ENCODE measurements at regions not wholly inside any gene's neighbourhood (a gene's known extent, or its start where the extent isn't known, plus 50 kb on each side); places are given as distances from the start of the nearest gene placed in this dataset.

GRCh38 chr2:42953216-42953615 lies 160.8 kb upstream of the HAAO start:
- DNase-seq, result no peak
- no peaks in the 10 kb centered on the region for H3K9me3 ChIP-seq (replicated peaks)
- H3K36me3 ChIP-seq, result no peaks in the 10 kb centered on the region
- no peak overlapping the region for H3K4me3 ChIP-seq
- no peak overlapping the region for H3K27ac ChIP-seq
- H3K4me1 ChIP-seq, result peaks cover 6% of the 10 kb centered on the region; the same call in 1 of the 2 replicates
- H3K27me3 ChIP-seq, result no peaks in the 10 kb centered on the region

DNA sequence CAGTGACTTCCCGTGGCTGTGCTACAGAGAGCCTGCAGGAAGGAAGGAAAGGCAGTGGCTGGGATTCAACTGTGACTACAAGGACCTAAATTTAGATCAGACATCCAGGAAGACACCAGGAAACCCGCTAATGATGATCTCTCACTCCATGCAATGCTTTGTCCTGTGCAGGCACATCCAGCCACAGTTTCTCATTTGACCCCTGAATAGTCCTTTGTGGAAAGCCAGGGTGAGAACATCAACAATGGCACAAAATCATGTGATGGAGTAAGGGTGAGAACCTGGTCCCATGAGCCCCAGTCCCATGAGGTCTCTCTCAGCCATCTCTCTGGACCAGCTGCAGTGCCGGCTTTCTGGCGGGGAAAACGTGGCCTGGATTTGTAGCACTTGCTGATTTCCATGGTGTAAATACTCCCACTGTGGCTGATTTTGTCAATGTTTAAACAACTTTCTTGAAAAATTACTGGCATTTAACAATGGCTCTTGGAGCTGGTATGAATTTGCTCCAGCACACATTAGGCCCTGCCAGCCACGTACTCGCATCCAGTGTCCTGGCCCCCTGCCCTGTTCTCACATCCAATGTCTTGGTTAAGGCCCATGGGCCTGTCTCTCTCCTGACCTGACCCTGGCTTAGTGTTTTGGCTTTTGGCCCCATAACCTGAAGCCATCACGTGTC lies 159.0 kb upstream of the HAAO start:
- Histone ChIP-seq H3K9me3 (replicated peaks) (no peaks in the 10 kb centered on the region), H3K36me3 (no peaks in the 10 kb centered on the region), H3K27ac (no peak overlapping the region), H3K27me3 (no peaks in the 10 kb centered on the region), H3K4me3 (no peak overlapping the region), H3K4me1 (peaks cover 12% of the 10 kb centered on the region; the same call in 1 of the 2 replicates)
- no peak for DNase-seq

DNA sequence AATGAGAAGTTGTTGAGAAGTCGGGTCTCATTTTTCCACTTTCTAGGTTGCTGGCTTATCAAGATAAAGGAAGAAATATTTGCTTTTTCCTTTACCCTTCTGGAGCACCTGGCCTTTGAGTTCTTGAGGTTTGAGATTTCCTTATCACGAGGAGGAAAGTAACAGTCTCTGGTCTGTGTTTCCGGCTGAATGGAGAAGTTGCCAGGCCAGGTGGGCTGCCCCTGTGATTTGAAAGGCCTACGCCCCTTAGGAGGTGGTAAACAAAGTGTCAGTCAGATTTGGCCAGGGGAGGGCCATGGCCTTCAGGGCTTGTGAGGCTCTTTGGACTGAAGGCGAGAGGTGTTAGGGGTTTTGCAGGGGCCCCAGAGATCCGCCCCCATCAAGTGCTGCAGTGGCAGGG lies 156.7 kb upstream of the HAAO start:
- no peak overlapping the region for H3K27ac ChIP-seq
- H3K4me3 ChIP-seq, result no peak overlapping the region
- no peaks in the 10 kb centered on the region for H3K36me3 ChIP-seq
- no peak for DNase-seq
- H3K9me3 ChIP-seq (replicated peaks), result no peaks in the 10 kb centered on the region
- peaks cover 6% of the 10 kb centered on the region; the same call in 1 of the 2 replicates for H3K4me1 ChIP-seq
- H3K27me3 ChIP-seq, result no peaks in the 10 kb centered on the region

GRCh38 chr2:42947809-42948600 lies 155.6 kb upstream of the HAAO start:
- Histone ChIP-seq H3K27me3 (no peaks in the 10 kb centered on the region), H3K9me3 (replicated peaks) (no peaks in the 10 kb centered on the region), H3K4me3 (no peak overlapping the region), H3K36me3 (no peaks in the 10 kb centered on the region), H3K27ac (no peak overlapping the region), H3K4me1 (peaks cover 6% of the 10 kb centered on the region; the same call in 1 of the 2 replicates)
- no peak for DNase-seq

- Histone ChIP-seq H3K4me3 (no peak overlapping the region), H3K36me3 (no peaks in the 10 kb centered on the region), H3K27ac (no peak overlapping the region), H3K27me3 (no peaks in the 10 kb centered on the region), H3K4me1 (peaks cover 11% of the 10 kb centered on the region; the same call in 1 of the 2 replicates), H3K9me3 (replicated peaks) (no peaks in the 10 kb centered on the region)
- DNase-seq, result peak in 1 of 2 experiments; percentile 58
Measured at GRCh38 chr2:42944779-42945415, 152.5 kb upstream of the HAAO start.

- Histone ChIP-seq H3K36me3 (no peaks in the 10 kb centered on the region), H3K27ac (no peak overlapping the region), H3K27me3 (no peaks in the 10 kb centered on the region), H3K9me3 (replicated peaks) (no peaks in the 10 kb centered on the region), H3K4me1 (peaks cover 29% of the 10 kb centered on the region), H3K4me3 (no peak overlapping the region)
- no peak for DNase-seq
Measured at GRCh38 chr2:42942990-42943493, 150.7 kb upstream of the HAAO start.

GRCh38 chr2:42942214-42942989 lies 150.0 kb upstream of the HAAO start:
- no peak for DNase-seq
- no peaks in the 10 kb centered on the region for H3K36me3 ChIP-seq
- H3K4me1 ChIP-seq, result peaks cover 30% of the 10 kb centered on the region
- no peak overlapping the region for H3K27ac ChIP-seq
- H3K9me3 ChIP-seq (replicated peaks), result no peaks in the 10 kb centered on the region
- no peak overlapping the region for H3K4me3 ChIP-seq
- no peaks in the 10 kb centered on the region for H3K27me3 ChIP-seq

GRCh38 chr2:42941633-42942176 lies 149.3 kb upstream of the HAAO start:
- Histone ChIP-seq H3K9me3 (replicated peaks) (no peaks in the 10 kb centered on the region), H3K27me3 (no peaks in the 10 kb centered on the region), H3K36me3 (no peaks in the 10 kb centered on the region), H3K4me3 (no peak overlapping the region), H3K27ac (no peak overlapping the region; the same call in 1 of the 2 replicates), H3K4me1 (peaks cover 26% of the 10 kb centered on the region)
- no peak for DNase-seq

- Histone ChIP-seq H3K4me1 (peaks cover 24% of the 10 kb centered on the region), H3K4me3 (no peak overlapping the region), H3K27me3 (no peaks in the 10 kb centered on the region), H3K9me3 (replicated peaks) (no peaks in the 10 kb centered on the region), H3K36me3 (no peaks in the 10 kb centered on the region), H3K27ac (peak overlapping the region; percentile 42)
- no peak for DNase-seq
Measured at GRCh38 chr2:42939411-42940206, 147.2 kb upstream of the HAAO start.

DNA sequence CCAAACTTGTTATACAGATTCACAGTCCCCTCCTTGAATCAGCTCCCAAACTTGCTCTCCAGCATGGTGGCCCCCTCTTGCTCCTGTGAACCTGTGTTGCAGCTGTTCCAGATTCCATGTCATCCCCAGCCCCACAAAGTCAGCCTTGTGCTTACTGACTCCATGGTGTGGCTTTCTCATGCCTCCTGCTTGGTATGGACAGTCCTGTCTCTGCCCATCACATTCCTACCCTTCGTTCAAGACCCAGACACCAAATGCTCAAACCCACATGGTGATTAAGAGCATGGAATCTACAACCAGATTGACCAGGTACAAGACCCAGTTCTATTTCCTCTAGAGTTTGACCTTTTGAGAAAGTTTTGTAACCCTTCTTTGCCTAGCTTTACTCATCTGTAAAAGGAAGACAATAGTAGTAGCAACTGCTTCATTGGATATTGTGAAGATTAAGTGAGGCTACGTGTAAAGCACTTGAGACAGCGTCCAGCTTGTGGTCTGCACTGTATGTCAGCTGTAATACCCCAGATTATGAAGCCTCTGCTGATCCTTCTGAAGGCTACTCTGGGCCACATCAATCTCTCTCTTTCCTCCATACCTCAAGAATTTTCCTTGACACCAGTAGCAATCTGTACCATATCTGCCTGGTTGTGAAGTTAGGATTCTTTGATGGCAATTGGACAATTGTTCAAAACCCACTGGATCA lies 146.4 kb upstream of the HAAO start:
- no peaks in the 10 kb centered on the region for H3K27me3 ChIP-seq
- no peak overlapping the region for H3K4me3 ChIP-seq
- no peaks in the 10 kb centered on the region for H3K9me3 ChIP-seq (replicated peaks)
- peak; percentile 87 to 91 for DNase-seq
- H3K27ac ChIP-seq, result peak overlapping the region; percentile 42
- H3K4me1 ChIP-seq, result peaks cover 24% of the 10 kb centered on the region
- H3K36me3 ChIP-seq, result no peaks in the 10 kb centered on the region

- DNase-seq, result no peak
Measured at GRCh38 chr2:42937171-42937875, 144.9 kb upstream of the HAAO start.

DNA sequence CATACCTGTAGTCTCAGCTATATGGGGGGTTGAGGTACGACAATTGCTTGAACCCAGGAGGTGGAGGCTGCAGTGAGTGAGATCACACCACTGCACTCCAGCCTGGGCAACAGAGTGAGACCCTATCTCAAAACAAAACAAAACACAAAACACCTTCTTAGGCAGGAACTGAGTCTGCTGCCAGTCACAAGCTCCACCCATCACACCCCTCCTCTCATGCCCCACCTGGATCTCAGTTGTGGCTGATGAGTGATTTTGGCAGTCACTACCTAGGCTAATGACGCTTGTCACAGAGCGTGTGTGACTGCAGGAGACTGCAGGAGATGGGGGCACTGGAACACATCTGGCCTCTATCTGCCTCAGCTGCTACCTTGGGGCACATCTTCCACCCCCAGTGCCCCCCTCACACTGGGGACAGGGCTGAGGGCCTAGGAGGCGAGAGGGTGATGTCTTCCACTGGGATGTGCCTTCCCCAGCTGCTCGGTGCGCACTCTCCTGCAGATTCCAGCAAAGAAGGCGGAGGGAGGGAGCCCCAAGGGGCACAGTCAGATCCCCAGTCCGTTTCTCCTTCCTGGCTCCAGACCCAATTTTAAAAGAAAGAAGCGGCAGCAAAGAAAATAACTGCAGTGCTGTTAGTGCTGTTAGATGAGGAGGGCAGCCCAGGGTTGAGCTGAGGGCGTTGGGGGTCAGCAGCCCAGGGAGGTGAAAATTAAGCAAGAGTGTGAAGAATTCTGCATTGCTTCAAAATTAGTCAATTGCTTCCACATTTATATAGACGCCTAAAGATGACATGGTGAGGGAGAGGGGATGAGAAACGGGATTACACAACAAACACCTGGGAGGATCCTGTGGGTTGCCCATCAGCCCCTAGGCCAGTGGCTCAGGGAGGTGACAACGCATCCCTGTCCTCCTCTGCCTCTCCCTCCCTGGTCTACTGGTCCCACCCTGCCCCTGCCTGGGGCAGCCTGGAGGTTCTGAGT lies 143.6 kb upstream of the HAAO start:
- Histone ChIP-seq H3K9me3 (replicated peaks) (no peaks in the 10 kb centered on the region), H3K4me3 (no peak overlapping the region), H3K27me3 (no peaks in the 10 kb centered on the region), H3K27ac (no peak overlapping the region), H3K36me3 (no peaks in the 10 kb centered on the region), H3K4me1 (peaks cover 36% of the 10 kb centered on the region)
- no peak for DNase-seq

More at GRCh38 chr2:42937171-42937875, 144.9 kb upstream of the HAAO start:
- Histone ChIP-seq H3K36me3 (no peaks in the 10 kb centered on the region), H3K4me1 (peaks cover 27% of the 10 kb centered on the region), H3K4me3 (no peak overlapping the region), H3K27me3 (no peaks in the 10 kb centered on the region), H3K9me3 (replicated peaks) (no peaks in the 10 kb centered on the region), H3K27ac (no peak overlapping the region)

Measured in SJCRH30 (cell line).